Tongue (tissue), 1 donor: ENCODE measurements at regions not wholly inside any gene's neighbourhood (a gene's known extent, or its start where the extent isn't known, plus 50 kb on each side); places are given as distances from the start of the nearest gene placed in this dataset.
"Not testable (repeated sequence)": the region's sequence is repeated elsewhere in the genome, so short reads cannot be mapped to it uniquely, and the experiment has no call there.

Source experiments
- DNase-seq: peaks from one replicate; pipeline ENCODE4 v3.0.0-alpha.2; 2015

- no peak for DNase-seq
Measured at GRCh38 chr12:124381456-124382296, 86.8 kb downstream of the RFLNA start.

GRCh38 chr12:124380796-124381455, 86.0 kb downstream of the RFLNA start:
- no peak for DNase-seq

GRCh38 chr12:124379938-124380754, 85.3 kb downstream of the RFLNA start:
- DNase-seq = peak; percentile 90

DNA sequence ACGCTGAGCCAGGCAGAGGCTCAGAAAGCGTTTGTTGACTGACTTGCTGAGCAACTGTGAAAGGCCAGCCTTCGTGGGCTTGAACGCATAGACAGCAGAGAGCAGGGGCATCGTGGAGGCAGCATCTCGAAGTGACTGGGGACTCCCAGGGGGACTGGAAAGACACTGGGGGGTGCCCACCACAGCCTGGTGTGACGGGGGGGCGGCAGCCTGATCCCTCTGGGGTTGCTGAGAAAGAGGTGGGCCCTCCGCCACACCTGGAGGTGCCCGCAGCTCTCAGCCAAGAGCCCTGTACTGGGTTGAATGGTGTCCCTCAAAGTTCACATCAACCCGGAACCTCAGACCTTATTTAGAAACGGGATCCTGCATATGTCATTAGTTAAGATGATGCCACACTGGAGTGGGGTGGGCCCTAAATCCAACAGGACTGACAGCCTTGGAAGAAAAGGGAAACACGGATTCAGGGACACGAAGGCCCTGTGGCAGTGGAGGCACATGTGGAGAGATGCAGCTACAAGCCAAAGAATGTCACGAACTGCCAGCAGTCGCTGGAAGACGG, 84.6 kb downstream of the RFLNA start:
- no peak for DNase-seq

DNA sequence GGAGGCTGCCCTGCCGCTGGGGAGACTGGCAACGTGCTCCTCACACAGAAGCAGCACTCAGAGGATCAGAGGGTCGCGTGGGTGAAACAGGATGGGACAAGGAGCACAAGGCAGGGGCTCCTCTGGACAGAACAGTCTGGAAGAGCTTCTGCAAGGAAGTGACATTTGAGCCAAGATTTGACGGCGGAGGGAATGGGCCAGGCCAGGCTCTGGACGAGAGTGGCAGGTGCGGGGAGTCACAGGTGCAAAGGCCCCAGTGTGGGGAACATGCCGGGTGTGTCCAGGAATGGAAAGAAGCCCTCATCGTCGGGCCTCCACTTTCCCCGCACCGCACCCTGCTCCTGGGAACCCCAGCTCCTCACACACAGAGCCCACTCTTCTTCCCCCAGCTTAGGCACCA, 84.0 kb downstream of the RFLNA start:
- DNase-seq = peak; percentile 62

GRCh38 chr12:124377981-124378509, 83.2 kb downstream of the RFLNA start:
- no peak for DNase-seq

GRCh38 chr12:124376435-124376834, 81.5 kb downstream of the RFLNA start:
- DNase-seq = no peak

- no peak for DNase-seq
Measured at GRCh38 chr12:124375789-124376175, 80.9 kb downstream of the RFLNA start.

DNA sequence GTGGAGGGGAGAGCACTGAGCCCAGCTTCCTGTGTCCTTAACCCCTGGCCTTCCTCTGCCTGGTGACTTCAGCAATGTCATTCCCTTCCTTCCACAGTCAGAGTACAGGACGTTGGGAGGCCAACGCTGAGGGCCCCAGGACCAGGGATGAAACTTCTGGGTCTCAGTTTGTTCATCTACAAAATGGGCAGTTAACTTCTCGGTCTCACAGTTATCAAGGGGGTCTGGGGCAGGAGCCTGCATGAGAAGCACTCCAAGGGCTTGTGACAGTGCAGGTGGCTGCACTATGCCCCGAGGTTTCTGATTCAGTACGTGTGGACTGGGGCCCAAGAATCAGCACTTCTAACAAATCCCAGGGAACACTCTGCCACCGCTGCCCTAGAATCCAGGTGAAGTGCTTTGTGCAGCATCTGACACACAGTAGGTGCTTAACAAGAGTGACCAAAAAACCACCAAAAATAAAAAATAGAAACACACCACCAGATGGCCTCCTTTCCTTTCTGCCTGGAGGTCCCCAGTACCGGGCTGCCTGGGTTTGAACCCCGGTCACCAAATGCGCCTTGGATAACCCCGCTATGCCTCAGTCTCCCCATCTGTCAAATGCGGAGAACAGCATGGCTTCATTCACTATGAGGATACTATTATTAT, 80.4 kb downstream of the RFLNA start:
- no peak for DNase-seq

DNA sequence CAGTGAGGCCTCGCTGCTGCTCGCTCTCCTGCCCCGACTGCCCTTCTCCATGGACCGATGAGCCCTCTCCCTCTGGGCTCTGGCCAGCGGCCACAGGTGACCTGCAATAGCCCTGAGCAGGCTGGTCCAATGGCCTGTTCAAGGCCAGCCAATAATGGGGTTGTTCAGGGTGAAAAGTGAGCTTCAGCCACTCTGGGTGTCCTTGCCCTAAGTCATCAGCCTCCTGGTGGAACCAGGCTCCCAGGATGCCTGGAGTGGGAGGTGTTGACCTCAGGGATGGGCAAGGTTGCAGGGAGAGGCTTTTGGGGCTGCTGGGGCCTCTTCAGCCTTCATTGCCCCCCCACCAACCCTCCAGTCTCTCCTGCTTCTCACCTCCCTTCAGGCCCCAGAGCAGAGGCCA, 79.7 kb downstream of the RFLNA start:
- no peak for DNase-seq

- no peak for DNase-seq
Measured at GRCh38 chr12:124374147-124374546, 79.3 kb downstream of the RFLNA start.

DNA sequence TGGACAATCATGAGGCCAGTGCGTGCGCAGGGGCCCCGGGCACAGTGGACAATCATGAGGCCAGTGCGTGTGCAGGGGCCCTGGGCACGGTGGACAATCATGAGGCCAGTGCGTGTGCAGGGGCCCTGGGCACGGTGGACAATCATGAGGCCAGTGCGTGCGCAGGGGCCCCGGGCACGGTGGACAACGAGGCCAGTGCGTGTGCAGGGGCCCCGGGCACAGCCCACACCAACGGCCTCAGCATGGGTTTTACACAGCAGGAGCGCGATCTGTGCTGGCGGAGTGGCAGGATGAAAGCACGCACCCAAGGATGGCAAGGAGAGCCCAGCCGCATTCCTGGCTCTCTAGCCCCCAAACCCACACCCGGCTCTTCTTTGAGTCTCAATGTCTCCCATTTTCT, 78.8 kb downstream of the RFLNA start:
- DNase-seq = not testable (repeated sequence)

DNA sequence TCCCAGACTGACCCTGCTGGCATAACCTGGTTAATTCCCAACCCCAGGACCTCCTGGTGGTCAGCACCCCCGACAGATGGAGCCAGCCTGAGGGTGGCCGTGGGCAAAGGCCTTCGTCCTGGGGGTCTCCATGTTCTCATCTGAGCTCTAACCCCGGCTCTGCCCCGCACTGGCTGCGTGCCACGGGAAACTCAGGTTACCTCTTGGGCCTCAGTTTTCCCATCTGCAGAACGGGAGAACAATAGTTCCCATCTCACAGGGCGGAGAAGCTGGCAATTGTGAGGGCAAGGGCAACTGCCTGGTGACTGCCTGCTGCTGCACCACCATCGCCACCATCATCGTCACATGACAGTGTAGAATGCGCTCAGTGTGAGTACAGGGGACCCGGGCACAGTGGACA, 77.9 kb downstream of the RFLNA start:
- no peak for DNase-seq

- no peak for DNase-seq
Measured at GRCh38 chr12:124371970-124372555, 77.2 kb downstream of the RFLNA start.

- no peak for DNase-seq
Measured at GRCh38 chr12:124371366-124371765, 76.5 kb downstream of the RFLNA start.

DNA sequence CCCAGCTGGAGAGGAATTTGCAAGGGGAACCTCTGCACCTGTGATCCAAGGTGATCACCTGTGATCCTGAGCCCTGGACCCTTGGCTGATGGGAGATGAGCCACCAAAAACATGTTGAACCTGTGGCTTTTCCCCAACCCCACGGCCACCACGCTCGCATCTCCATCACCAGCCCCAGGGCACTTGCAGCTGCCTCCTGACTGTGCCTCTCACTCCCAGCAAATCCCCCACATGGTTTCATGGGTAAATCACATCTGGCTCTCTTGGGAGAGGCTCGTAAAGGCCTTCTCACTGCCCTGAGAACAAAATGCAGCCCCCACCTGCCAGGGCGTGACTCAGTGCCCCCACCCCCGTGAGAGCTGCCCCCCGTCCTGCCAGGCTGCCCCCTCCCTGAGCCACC, 76.0 kb downstream of the RFLNA start:
- no peak for DNase-seq

DNA sequence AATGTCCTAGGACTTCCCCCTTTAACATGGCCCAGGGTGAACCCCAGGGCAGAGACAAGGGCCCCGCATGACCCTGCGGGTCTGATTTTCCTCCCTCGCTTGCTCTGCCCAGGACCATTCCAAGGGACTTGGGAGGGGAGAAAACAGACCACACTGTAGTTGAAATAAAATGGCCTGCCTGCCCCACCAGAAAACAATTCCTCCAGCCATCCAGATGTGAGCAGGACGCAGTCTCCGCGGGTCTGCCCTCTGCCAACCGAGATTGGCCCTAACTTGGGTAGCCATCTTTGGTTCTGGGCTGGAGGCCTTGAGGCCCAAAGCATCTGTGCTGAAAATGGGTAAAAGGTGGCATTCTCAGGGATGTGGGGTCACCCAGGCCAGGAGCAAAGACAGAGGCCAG, 75.5 kb downstream of the RFLNA start:
- DNase-seq = no peak

- DNase-seq = no peak
Measured at GRCh38 chr12:124369827-124370378, 75.0 kb downstream of the RFLNA start.

DNA sequence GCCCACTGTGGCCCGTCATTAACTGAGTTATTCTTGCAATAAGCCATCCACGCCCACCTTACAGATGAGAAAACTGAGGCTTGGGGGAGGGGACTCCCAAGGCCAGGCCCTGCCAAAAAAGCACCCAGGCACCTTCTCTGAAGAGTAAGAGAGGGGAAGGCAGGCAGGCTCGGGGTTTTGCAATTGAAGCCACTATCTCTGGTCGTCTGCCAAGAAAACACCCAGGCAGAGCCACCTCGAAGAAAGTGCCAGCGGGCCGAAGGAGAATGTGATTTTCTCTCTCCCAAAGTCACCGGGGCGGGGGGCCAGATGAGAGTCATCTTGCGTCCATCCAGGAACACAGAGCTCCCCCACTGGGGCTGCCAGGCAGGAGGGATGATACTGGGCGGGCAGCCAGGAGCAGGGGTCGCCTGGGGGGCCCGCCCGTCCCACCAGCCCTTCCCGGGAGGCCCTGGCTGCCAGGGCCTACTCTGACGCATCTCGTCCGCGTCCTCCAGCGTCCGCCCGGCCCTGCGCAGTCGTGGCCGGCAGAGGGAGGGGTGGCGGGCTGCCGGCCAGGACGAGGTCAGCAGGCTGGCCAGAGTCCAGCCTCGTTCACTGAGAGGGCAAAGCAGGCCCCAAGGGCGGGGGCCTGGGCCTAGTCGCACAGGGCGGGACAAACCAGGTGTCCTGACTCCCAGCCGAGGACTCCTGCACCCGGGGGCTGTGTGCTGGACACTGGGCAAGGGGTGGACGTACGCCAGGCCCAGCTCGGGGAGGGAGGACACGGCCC, 74.3 kb downstream of the RFLNA start:
- DNase-seq = peak; percentile 87

GRCh38 chr12:124368421-124369032, 73.6 kb downstream of the RFLNA start:
- no peak for DNase-seq
